HG03575 (cell line): ENCODE measurements at regions not wholly inside any gene's neighbourhood (a gene's known extent, or its start where the extent isn't known, plus 50 kb on each side); places are given as distances from the start of the nearest gene placed in this dataset.
"Not testable (repeated sequence)": the region's sequence is repeated elsewhere in the genome, so short reads cannot be mapped to it uniquely, and the experiment has no call there.

Experiments used
- ATAC-seq: cut with Tn5 transposase; IDR thresholded peaks from one replicate; pipeline ENCODE4 v1.9.1; 2021; ENCODE audit not compliant: unreplicated experiment, insufficient number of reproducible peaks, low FRiP score; ENCODE audit errors: extremely low read depth

GRCh38 chr12:17571047-17571446, 518.9 kb downstream of the RERGL start:
- ATAC-seq, result no peak

DNA sequence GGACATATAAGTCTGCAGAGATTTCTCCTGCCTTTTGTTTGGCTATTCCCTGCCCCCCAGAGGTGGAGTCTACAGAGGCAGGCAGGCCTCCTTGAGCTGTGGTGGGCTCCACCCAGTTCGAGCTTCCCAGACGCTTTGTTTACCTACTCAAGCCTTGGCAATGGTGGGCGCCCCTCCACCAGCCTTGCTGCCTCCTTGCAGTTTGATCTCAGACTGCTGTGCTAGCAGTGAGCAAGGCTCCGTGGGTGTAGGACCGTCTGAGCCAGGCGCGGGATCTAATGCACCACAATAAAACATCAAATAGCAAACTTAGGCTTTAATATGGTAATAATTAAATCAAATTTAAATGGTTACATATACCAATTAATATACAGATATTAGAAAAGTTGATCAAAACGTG, 525.4 kb downstream of the RERGL start:
- ATAC-seq, result not testable (repeated sequence)

DNA sequence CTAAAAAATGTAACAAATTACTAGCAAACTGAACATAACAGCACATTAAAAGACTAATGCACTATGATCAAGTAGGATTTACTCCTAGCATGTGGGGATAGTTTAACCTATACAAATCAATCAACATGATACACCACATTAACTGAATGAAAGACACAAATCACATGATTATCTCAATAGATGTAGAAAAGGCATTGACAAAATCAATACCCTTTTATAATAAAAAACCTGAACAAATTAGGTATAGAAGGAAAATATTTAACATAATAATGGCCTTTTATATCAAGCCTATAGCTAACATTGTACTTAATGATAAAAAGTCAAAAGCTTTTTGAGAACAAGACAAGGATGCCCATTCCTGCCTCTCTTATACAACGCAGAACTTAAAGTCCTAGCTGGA, 540.0 kb downstream of the RERGL start:
- ATAC-seq, result no peak

- no peak for ATAC-seq
Observed at GRCh38 chr12:17540921-17541320, 549.1 kb downstream of the RERGL start.

DNA sequence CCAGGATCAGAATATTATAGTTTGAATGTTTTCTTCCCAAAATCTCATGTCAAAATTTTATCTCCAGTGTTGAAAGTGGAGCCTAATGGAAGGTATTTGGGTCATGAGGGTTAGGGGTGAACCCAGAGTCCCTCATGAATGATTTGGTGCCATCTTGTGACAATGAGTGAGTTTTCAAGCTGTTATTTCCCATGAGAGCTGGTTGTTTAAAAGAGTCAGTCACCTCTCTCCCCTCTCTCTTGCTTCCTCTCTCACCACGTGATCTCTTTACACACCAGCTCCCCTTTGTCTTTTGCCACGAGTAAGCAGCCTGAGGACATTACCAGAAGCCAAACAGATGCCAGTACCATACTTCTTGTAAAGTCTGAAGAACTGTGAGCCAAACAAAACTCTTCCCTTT, 561.6 kb downstream of the RERGL start:
- no peak for ATAC-seq

DNA sequence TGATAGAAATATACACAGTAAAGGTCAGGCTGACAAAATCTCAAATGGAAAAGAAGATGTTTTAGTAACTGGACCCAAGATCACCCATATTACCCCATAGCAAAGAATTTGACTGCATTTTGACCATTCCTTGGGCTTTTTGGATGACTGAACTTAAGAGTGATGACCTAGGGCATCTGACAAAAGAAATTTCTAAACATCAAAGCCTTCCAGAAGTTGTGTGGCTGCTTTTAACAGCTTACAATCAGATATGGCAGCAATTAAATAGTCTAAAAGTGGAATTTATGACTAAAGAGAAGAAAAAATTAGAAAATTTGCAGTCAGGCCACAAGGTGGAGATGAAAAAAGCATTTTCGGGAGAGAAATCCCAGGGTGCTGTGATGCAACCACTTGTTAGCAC, 563.0 kb downstream of the RERGL start:
- ATAC-seq, result no peak

DNA sequence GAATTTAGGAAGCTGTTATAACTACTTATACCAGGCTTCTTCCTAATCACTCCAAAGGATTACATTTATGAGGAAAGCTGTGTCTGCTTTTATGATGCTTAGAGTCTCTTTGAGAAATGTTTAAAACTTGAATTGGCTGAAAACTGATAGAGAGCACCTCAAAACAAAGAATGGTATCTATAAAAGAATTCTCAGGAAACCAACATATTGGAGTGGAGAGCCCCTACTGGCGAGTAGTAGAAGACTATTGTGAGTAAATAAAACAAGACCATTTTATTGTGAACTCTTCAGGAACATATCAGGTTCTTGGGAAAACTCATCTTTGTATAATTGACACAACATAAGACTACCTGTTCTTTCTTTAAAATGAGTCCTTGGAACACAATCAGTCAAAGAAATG, 578.6 kb downstream of the RERGL start:
- ATAC-seq, result no peak

DNA sequence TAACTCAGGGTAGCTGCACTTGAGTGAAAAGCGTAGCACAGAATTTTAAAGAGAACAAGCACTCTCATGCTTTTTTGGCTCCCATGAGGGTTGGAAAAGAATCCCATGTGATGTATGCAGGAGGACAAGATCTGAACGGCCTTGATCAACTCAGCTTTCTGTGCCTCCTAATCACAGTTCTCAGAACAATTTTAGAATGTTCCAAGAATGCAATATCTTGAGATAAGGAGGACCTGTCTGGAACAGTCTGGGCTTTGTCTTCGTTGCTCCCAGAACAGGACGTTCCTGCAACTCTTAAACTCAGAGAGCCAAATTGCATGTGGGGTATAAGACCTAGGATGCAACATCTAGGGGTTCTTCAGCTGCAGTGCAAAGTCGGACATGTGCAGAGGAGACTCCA, 582.7 kb downstream of the RERGL start:
- ATAC-seq, result no peak

GRCh38 chr12:17503742-17504141, 586.3 kb downstream of the RERGL start:
- no peak for ATAC-seq

DNA sequence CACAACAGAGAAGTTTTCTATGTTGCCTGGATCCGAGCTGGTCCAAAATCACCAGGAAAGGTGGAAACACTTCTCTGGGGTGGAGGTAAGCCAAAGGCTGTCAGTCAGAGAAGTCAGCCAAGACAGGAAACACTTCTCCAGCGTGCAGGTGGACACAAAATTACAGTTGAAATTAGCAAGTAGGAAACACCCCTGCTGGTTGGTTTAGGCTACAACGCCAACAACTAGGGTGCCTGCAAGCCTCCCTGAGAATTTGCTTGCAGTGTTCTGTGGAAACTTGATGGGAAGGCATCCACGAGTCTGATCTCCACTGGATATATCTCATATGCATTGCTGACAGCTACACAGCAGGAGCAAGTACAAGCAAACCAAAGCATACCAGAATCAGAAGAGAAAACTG, 600.5 kb downstream of the RERGL start:
- no peak for ATAC-seq

- no peak for ATAC-seq
Observed at GRCh38 chr12:17478908-17479673, 610.9 kb downstream of the RERGL start.

DNA sequence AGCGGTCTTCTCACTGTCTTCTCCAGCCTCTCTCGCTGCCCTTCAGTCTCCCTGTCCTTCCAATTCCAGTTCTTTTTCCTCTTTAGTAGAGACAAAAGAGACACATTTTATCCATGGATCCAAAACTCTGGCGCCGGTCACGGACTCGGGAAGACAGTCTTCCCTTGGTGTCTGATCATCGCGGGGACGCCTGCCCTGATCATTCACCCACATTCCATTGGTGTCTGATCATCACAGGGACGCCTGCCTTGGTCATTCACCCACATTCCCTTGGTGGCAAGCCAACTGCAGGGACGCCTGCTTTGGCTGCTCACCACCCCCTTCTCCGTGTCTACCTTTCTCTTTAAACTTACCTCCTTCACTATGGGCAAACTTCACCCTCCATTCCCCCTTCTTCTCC, 619.5 kb downstream of the RERGL start:
- no peak for ATAC-seq

- no peak for ATAC-seq
Observed at GRCh38 chr12:17459214-17459613, 630.8 kb downstream of the RERGL start.

- no peak for ATAC-seq
Observed at GRCh38 chr12:17456486-17456885, 633.5 kb downstream of the RERGL start.

GRCh38 chr12:17438141-17438540, 651.9 kb downstream of the RERGL start:
- no peak for ATAC-seq

- ATAC-seq, result no peak
Observed at GRCh38 chr12:17416748-17417147, 673.2 kb downstream of the RERGL start.

- ATAC-seq, result no peak
Observed at GRCh38 chr12:17414596-17414995, 675.4 kb downstream of the RERGL start.

GRCh38 chr12:17411662-17412061, 678.3 kb downstream of the RERGL start:
- no peak for ATAC-seq

GRCh38 chr12:17388679-17389078, 701.3 kb downstream of the RERGL start:
- ATAC-seq, result no peak

DNA sequence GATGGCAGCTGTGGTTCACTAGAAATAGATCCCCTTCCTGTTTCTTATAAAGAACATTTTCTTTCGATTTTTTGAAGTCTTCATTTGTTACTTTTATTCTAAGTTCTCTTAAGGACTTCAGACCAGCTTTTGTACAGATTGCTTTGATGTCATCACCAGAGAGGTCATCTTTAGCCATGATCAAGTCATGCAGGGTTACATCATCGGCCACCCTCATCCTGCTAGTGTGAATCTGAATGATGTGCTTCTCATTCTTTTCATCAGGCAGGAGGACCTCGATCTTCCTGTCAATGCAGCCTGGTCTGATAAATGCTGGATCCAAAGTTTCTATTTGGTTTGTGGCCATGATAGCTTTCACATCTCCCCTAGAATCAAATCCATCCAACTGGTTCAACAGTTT, 706.7 kb downstream of the RERGL start:
- ATAC-seq, result no peak

DNA sequence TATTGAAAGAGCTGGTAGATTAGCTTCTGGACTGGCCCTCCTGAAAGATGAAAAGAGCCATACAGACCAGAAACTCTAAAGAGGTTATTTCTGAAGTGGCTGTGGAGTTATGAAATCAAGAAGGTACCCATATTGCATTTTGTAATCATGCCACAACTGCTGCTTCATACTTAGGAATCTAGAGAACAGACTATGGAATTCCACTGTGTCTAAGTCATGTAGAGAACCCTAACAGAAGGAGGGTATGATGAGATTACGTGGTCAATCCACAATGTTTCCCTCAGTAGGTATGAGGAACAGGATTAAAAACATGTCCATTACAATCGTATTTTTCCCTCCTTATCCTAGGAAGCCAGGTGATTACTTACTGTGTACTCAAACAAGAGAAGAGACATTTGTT, 708.8 kb downstream of the RERGL start:
- no peak for ATAC-seq
